ENCODE measurements at regions not wholly inside any gene's neighbourhood (a gene's known extent, or its start where the extent isn't known, plus 50 kb on each side); places are given as distances from the start of the nearest gene placed in this dataset.

DNA sequence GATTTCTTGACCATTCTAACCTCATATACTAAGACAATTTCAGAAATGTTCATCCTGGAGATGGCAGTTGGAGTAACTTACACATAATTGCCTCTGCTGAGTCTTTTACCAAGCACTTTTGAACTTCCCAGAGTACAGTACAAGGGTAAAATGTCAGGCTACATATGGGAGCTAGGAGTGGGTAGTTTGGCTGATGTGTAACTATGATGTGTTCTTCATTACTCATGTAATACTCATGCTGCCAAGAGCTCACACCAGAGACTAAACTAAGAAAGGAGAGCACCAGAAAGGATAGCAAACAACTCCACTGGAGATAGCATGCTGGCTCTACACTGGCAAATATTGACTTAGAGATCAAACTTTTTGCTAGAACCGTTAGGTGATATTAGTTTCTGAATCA is 194.0 kb downstream of the PDGFRA start:
- no peak for DNase-seq (ENCODE audit: low read depth in 1 of 2, low spot score in 1 of 2)
- no peak overlapping the region for H3K4me3 ChIP-seq (replicated peaks; ENCODE audit: insufficient read depth, low read length)
- no peaks in the 10 kb centered on the region for H3K27me3 ChIP-seq (ENCODE audit: insufficient read depth, poor library complexity, severe bottlenecking)
- TF ChIP-seq CTCF (IDR thresholded peaks at IDR 0.05; ENCODE audit: insufficient read depth, low read length) (no peak), GABPA (IDR thresholded peaks at IDR 0.05; ENCODE audit: low read depth) (no peak), POLR2AphosphoS5 (IDR thresholded peaks at IDR 0.05; ENCODE audit: low read depth) (no peak), SPI1 (IDR thresholded peaks at IDR 0.05; ENCODE audit: borderline replicate concordance, low read depth) (no peak)
- TF ChIP-seq, protein P1, sequence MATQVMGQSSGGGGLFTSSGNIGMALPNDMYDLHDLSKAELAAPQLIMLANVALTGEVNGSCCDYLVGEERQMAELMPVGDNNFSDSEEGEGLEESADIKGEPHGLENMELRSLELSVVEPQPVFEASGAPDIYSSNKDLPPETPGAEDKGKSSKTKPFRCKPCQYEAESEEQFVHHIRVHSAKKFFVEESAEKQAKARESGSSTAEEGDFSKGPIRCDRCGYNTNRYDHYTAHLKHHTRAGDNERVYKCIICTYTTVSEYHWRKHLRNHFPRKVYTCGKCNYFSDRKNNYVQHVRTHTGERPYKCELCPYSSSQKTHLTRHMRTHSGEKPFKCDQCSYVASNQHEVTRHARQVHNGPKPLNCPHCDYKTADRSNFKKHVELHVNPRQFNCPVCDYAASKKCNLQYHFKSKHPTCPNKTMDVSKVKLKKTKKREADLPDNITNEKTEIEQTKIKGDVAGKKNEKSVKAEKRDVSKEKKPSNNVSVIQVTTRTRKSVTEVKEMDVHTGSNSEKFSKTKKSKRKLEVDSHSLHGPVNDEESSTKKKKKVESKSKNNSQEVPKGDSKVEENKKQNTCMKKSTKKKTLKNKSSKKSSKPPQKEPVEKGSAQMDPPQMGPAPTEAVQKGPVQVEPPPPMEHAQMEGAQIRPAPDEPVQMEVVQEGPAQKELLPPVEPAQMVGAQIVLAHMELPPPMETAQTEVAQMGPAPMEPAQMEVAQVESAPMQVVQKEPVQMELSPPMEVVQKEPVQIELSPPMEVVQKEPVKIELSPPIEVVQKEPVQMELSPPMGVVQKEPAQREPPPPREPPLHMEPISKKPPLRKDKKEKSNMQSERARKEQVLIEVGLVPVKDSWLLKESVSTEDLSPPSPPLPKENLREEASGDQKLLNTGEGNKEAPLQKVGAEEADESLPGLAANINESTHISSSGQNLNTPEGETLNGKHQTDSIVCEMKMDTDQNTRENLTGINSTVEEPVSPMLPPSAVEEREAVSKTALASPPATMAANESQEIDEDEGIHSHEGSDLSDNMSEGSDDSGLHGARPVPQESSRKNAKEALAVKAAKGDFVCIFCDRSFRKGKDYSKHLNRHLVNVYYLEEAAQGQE (IDR thresholded peaks at IDR 0.05; ENCODE audit: insufficient replicate concordance, low read depth): no peak
- no peak overlapping the region for H3K27ac ChIP-seq (replicated peaks)

GRCh38 chr4:54427826-54428225 is 198.7 kb downstream of the PDGFRA start:
- no peaks in the 10 kb centered on the region for H3K27me3 ChIP-seq (ENCODE audit: insufficient read depth, poor library complexity, severe bottlenecking)
- H3K4me3 ChIP-seq (replicated peaks; ENCODE audit: insufficient read depth, low read length): no peak overlapping the region
- DNase-seq (ENCODE audit: low read depth in 1 of 2, low spot score in 1 of 2): no peak
- TF ChIP-seq, protein P1 (IDR thresholded peaks at IDR 0.05; ENCODE audit: insufficient replicate concordance, low read depth): no peak
- TF ChIP-seq SPI1 (IDR thresholded peaks at IDR 0.05; ENCODE audit: borderline replicate concordance, low read depth): no peak
- no peak for TF ChIP-seq CTCF (IDR thresholded peaks at IDR 0.05; ENCODE audit: insufficient read depth, low read length)
- no peak for TF ChIP-seq GABPA (IDR thresholded peaks at IDR 0.05; ENCODE audit: low read depth)
- TF ChIP-seq POLR2AphosphoS5 (IDR thresholded peaks at IDR 0.05; ENCODE audit: low read depth): no peak
- H3K27ac ChIP-seq (replicated peaks): no peak overlapping the region

GRCh38 chr4:54428940-54429339 is 199.8 kb downstream of the PDGFRA start:
- H3K27ac ChIP-seq (replicated peaks): no peak overlapping the region
- H3K27me3 ChIP-seq (ENCODE audit: insufficient read depth, poor library complexity, severe bottlenecking): no peaks in the 10 kb centered on the region
- no peak for TF ChIP-seq GABPA (IDR thresholded peaks at IDR 0.05; ENCODE audit: low read depth)
- TF ChIP-seq SPI1 (IDR thresholded peaks at IDR 0.05; ENCODE audit: borderline replicate concordance, low read depth): no peak
- TF ChIP-seq CTCF (IDR thresholded peaks at IDR 0.05; ENCODE audit: insufficient read depth, low read length): no peak
- TF ChIP-seq, protein P1 (IDR thresholded peaks at IDR 0.05; ENCODE audit: insufficient replicate concordance, low read depth): no peak
- TF ChIP-seq POLR2AphosphoS5 (IDR thresholded peaks at IDR 0.05; ENCODE audit: low read depth): no peak
- no peak for DNase-seq (ENCODE audit: low read depth in 1 of 2, low spot score in 1 of 2)
- H3K4me3 ChIP-seq (replicated peaks; ENCODE audit: insufficient read depth, low read length): no peak overlapping the region

All from HL-60 (cell line).